Prostate gland (tissue), 2 donors: ENCODE measurements at regions not wholly inside any gene's neighbourhood (a gene's known extent, or its start where the extent isn't known, plus 50 kb on each side); places are given as distances from the start of the nearest gene placed in this dataset. TPM values are rescaled to one million over a fixed set of nuclear protein-coding genes. Genes with fewer than 3 reads are reported as not detected.

Experiments
- DNase-seq: peaks from one replicate; pipeline ENCODE4 v3.0.0-alpha.2; 2019; ENCODE audit warnings: low spot score
- H3K27ac ChIP-seq, 2 donors: fragments of 200-600 bp; sonication (generic); 2 replicates each; pipeline ENCODE4 v1.5.1; 2017 to 2019
- H3K27me3 ChIP-seq: fragments of 200-600 bp; sonication (generic); replicated peaks from 2 replicates; pipeline ENCODE4 v1.5.1; 2019; ENCODE audit not compliant: insufficient read depth
- H3K36me3 ChIP-seq, 2 donors: fragments of 200-600 bp; sonication (generic); 1 replicate in 1 of 2; 2 replicates in 1 of 2; pipeline versions ENCODE4 v1.5.1 to v1.8.1; 2017 to 2019
- H3K4me1 ChIP-seq: fragments of 200-600 bp; sonication (generic); replicated peaks from 2 replicates; pipeline ENCODE4 v1.5.1; 2019
- H3K4me3 ChIP-seq, 2 donors: fragments of 200-600 bp; sonication (generic); 2 replicates each; pipeline ENCODE4 v1.5.1; 2017 to 2019
- H3K9me3 ChIP-seq: fragments of 200-600 bp; sonication (generic); 2 replicates; pipeline ENCODE4 v1.5.1; 2017
- CTCF ChIP-seq, 4 experiments: fragments of 200-600 bp in 2 of 4; fragments of 450-650 bp in 2 of 4; sonication (generic) in 2 of 4; IDR thresholded peaks; 1 replicate in 3 of 4; 2 replicates in 1 of 4; pipeline ENCODE4 v1.5.1; 2016 to 2019; ENCODE audit warnings: antibody characterized with exemption in 4 of 4, mild to moderate bottlenecking in 2 of 4, moderate library complexity in 2 of 4
- POLR2A ChIP-seq: fragments of 450-650 bp; IDR thresholded peaks from one replicate; pipeline ENCODE4 v1.6.1; 2016; ENCODE audit warnings: antibody characterized with exemption, mild to moderate bottlenecking
- POLR2AphosphoS5 ChIP-seq: sonication (generic); formaldehyde crosslinking; IDR thresholded peaks from one replicate; pipeline ENCODE4 v1.6.1; 2017; ENCODE audit warnings: antibody characterized with exemption
- WGBS: methylation state at CpG from one replicate; pipeline ENCODE4 v1.1.5; 2018; 5-methylcytosine and 5-hydroxymethylcytosine counted together
- intact Hi-C: fragments of 100-400 bp; cut with DNase I; formaldehyde crosslinking; loops from one replicate; pipeline ENCODE4 v1.14.2; 2022
- microRNA-seq: library from miRNA; unstranded; fragments of <30 nt; microRNA quantifications from one replicate; pipeline ENCODE4, GENCODE V29; 2016
- small RNA-seq, 2 donors: library from RNA; depleted of rRNA; stranded (forward); fragments of <200 nt; gene quantifications; one replicate each; pipeline ENCODE3, GENCODE V24; 2016

- intact Hi-C loops: loop anchor here (5.0 kb wide), 1 partner anchor 62 kb away; no protein-coding TSS in a partner anchor
- DNase-seq: no peak
- Histone ChIP-seq H3K36me3 (no peaks in the 10 kb centered on the region), H3K4me3 (no peak overlapping the region), H3K9me3 (no peaks in the 10 kb centered on the region), H3K27ac (no peak overlapping the region), H3K27me3 (no peaks in the 10 kb centered on the region), H3K4me1 (no peaks in the 10 kb centered on the region)
- WGBS: 70% methylated on average over 7 of the region's 7 CpGs
- TF ChIP-seq POLR2AphosphoS5: no peak
- no peak for TF ChIP-seq CTCF (IDR thresholded peaks at IDR 0.05)
- TF ChIP-seq POLR2A: no peak
These were observed 467.8 kb downstream of the TBC1D22A start for GRCh38 chr22:47230251-47230650.

GRCh38 chr22:47228767-47229166, 466.3 kb downstream of the TBC1D22A start:
- DNase-seq: no peak
- Histone ChIP-seq H3K27ac (no peak overlapping the region), H3K4me3 (no peak overlapping the region), H3K9me3 (no peaks in the 10 kb centered on the region), H3K27me3 (no peaks in the 10 kb centered on the region), H3K4me1 (no peaks in the 10 kb centered on the region), H3K36me3 (no peaks in the 10 kb centered on the region)
- TF ChIP-seq CTCF (IDR thresholded peaks at IDR 0.05) (no peak), POLR2A (no peak), POLR2AphosphoS5 (no peak)
- WGBS: 83% methylated on average over 3 of the region's 3 CpGs
- intact Hi-C loops: no loop called here

DNA sequence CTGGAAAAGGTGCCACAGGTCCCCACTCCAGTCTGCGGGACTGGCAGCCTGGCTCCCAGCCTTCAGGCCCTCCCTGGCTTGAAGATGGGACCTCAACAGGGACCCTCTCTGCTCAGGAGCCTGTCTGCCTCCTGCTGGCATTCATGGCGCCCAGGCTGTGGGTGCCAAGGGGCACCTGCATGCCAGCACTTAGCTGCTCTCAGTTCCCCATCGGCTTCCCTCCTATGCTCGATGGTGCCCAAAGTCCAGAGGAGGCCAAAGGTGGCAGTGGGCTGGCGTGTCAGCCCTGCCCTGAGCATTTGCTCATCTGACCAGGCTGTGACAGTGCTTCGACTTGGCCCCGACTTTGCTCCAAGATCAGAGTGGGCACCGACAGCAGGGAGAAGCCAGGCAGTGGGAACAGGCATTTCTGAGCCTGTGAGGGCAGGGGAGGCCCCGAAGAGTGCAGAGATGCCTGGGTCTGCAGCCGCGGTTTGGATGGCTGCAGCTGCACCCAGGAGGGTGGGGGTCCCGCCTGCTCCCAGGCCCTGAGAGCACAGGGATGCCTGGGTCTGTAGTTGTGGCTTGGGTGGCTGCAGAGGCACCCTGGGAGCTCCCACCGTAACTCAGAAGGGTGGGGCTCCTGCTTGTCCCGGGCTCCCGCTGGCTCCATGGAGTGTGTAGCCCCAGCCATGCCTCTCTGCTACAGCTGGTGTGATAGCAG, 463.6 kb downstream of the TBC1D22A start:
- Histone ChIP-seq H3K36me3 (no peaks in the 10 kb centered on the region), H3K27me3 (no peaks in the 10 kb centered on the region), H3K4me3 (no peak overlapping the region), H3K4me1 (no peaks in the 10 kb centered on the region), H3K27ac (no peak overlapping the region), H3K9me3 (no peaks in the 10 kb centered on the region)
- WGBS: 96% methylated on average over 9 of the region's 15 CpGs
- DNase-seq: no peak
- intact Hi-C loops: no loop called here
- TF ChIP-seq POLR2A (no peak), CTCF (IDR thresholded peaks at IDR 0.05) (no peak), POLR2AphosphoS5 (no peak)

DNA sequence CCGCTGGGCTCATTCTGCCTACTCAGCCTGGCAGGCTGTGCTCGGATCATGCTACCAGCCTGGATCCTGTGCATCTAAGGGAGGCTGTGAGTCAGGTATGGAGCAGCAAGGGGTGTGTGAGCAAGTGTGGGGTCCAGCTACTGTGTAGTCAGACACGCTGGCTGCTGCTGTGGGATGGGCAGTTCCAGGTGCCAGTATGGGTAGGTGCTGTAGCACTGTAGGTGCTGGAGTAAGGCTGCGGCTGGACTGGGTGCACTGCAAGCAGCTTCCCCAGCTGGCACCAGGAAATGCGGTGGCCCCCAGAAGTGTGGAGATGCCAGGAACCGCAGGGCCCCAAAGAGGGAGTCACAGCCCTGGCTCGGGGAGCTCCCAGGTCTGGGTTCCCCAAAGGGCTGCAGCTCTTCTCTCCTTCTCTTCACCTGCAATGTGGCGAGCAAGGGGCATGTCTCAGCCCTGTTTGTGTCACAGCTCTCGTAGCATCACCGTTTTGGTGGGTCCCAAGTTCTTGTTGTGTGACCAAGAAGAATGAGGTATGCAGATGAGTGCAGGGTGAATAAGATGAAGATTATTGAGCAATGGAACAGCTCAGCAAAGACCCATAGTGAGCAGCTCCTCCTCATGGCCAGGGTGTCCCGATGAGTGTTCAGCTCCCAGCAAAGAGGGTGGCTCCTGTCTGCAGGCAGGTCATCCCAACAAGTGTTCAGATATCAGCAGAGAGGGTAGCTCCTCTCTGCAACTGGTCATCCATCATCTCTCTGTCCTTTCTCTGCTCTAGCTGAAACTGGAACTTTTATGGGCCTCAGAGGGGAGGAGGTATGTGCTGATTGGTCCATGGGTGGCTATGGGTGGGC, 462.9 kb downstream of the TBC1D22A start:
- no peak for DNase-seq
- 88% methylated on average over 11 of the region's 11 CpGs for WGBS
- Histone ChIP-seq H3K4me3 (no peak overlapping the region), H3K4me1 (no peaks in the 10 kb centered on the region), H3K9me3 (no peaks in the 10 kb centered on the region), H3K36me3 (no peaks in the 10 kb centered on the region), H3K27ac (no peak overlapping the region), H3K27me3 (no peaks in the 10 kb centered on the region)
- intact Hi-C loops: no loop called here
- TF ChIP-seq POLR2A (no peak), POLR2AphosphoS5 (no peak), CTCF (IDR thresholded peaks at IDR 0.05) (no peak)

Small RNAs in the stretch of these regions (microRNA-seq; reads per million reads assigned to microRNA genes)
- gene MIR3201 (not detected), gene MIR3667 (0.84 reads per million, percentile 3 among the genes with 10 or more reads in this experiment), gene MIR4535 (not detected)

Small RNAs in the stretch of these regions (small RNA-seq; reads per million reads assigned to genes)
- gene MIR3201 (0 reads per million in 2 donors), gene MIR3667 (0 reads per million in 2 donors), gene MIR4535 (0 reads per million in 2 donors)
